KMS-11 (cell line): ENCODE measurements at regions not wholly inside any gene's neighbourhood (a gene's known extent, or its start where the extent isn't known, plus 50 kb on each side); places are given as distances from the start of the nearest gene placed in this dataset.

Experiments
- H2AFZ ChIP-seq: fragments of 200-600 bp; sonication (generic); 2 replicates; pipeline ENCODE4 v1.6.1; 2016; ENCODE audit warnings: antibody characterized with exemption, mixed run types, low read depth
- H3K27ac ChIP-seq: fragments of 200-600 bp; sonication (generic); 2 replicates; pipeline ENCODE4 v1.6.1; 2016; ENCODE audit warnings: mild to moderate bottlenecking, mixed run types
- H3K27me3 ChIP-seq: fragments of 200-600 bp; sonication (generic); 2 replicates; pipeline ENCODE4 v1.6.1; 2017; ENCODE audit warnings: mild to moderate bottlenecking, low read depth, mixed run types, moderate library complexity; ENCODE audit not compliant: insufficient read depth
- H3K36me3 ChIP-seq: fragments of 200-600 bp; sonication (generic); 2 replicates; pipeline ENCODE4 v1.6.1; 2017; ENCODE audit warnings: mild to moderate bottlenecking, mixed run types; ENCODE audit not compliant: insufficient read depth
- H3K4me1 ChIP-seq: fragments of 200-600 bp; sonication (generic); 2 replicates; pipeline ENCODE4 v1.6.1; 2016; ENCODE audit warnings: mild to moderate bottlenecking, low read depth, mixed run types; ENCODE audit not compliant: poor library complexity, severe bottlenecking
- H3K4me2 ChIP-seq: fragments of 200-600 bp; sonication (generic); 2 replicates; pipeline ENCODE4 v1.7.0; 2016; ENCODE audit warnings: mild to moderate bottlenecking, mixed run types
- H3K4me3 ChIP-seq: fragments of 200-600 bp; sonication (generic); IDR thresholded peaks from 2 replicates; pipeline ENCODE4 v1.6.1; 2017; ENCODE audit warnings: low read depth, low read length, mixed read lengths; ENCODE audit not compliant: insufficient read depth
- H3K79me2 ChIP-seq: fragments of 200-600 bp; sonication (generic); 2 replicates; pipeline ENCODE4 v1.6.1; 2016; ENCODE audit warnings: low read depth, mixed run types; ENCODE audit not compliant: insufficient read depth
- H3K9ac ChIP-seq: fragments of 200-600 bp; sonication (generic); 2 replicates; pipeline ENCODE4 v1.6.1; 2016; ENCODE audit warnings: mild to moderate bottlenecking, mixed run types
- H4K20me1 ChIP-seq: fragments of 200-600 bp; sonication (generic); 2 replicates; pipeline ENCODE4 v1.6.1; 2016; ENCODE audit warnings: mild to moderate bottlenecking, mixed run types; ENCODE audit not compliant: insufficient read depth
- TF ChIP-seq, protein P1 (sequence below): fragments of 200-600 bp; sonication (generic); conservative IDR thresholded peaks from 2 replicates; pipeline ENCODE4 v1.6.1; 2017; ENCODE audit warnings: low read depth, mild to moderate bottlenecking, antibody characterized with exemption, low read length, moderate library complexity, mixed read lengths

DNA sequence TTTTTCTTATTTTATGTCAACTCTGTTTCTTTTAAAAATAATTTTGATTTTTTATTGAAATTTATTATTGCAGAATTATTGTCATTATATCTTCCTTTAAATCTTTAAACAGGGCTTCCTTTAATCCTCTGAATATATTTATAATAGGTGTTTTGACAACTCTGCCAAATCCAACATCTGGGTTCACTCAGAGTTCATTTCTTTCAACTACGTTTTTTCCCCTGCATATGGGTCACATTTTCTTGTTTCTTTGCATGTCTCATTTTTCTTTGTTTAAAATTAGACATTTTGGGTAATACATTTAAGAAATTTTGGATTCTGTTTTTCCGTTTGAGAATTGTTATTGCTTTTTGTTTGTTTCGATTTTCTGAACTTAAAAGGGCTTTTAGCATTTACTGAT, 655.1 kb upstream of the CITED2 start:
- no peaks in the 10 kb centered on the region for H3K4me1 ChIP-seq
- TF ChIP-seq, protein P1, sequence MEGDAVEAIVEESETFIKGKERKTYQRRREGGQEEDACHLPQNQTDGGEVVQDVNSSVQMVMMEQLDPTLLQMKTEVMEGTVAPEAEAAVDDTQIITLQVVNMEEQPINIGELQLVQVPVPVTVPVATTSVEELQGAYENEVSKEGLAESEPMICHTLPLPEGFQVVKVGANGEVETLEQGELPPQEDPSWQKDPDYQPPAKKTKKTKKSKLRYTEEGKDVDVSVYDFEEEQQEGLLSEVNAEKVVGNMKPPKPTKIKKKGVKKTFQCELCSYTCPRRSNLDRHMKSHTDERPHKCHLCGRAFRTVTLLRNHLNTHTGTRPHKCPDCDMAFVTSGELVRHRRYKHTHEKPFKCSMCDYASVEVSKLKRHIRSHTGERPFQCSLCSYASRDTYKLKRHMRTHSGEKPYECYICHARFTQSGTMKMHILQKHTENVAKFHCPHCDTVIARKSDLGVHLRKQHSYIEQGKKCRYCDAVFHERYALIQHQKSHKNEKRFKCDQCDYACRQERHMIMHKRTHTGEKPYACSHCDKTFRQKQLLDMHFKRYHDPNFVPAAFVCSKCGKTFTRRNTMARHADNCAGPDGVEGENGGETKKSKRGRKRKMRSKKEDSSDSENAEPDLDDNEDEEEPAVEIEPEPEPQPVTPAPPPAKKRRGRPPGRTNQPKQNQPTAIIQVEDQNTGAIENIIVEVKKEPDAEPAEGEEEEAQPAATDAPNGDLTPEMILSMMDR, result no peak

DNA sequence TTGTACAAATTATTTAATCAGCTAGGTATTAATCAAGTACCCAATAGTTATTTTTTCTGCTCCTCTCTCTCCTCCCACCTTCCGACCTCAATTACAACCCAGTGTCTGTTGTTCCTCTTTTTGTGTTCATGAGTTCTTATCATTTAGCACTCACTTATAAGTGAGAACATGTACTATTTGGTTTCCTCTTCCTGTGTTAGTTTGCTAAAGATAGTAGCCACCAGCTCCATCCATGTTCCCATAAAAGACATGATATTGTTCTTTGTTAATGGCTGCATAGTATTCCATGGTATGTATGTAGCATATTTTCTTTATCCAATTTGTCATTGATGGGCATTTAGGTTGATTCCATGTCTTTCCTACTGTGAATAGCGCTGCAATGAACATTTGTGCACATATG, 652.8 kb upstream of the CITED2 start:
- H3K36me3 ChIP-seq, result no peaks in the 10 kb centered on the region
- no peak overlapping the region for H3K4me2 ChIP-seq
- no peaks in the 10 kb centered on the region for H3K4me1 ChIP-seq
- no peak overlapping the region for H3K4me3 ChIP-seq
- no peak overlapping the region for H3K27ac ChIP-seq
- no peaks in the 10 kb centered on the region for H4K20me1 ChIP-seq
- no peak overlapping the region for H2AFZ ChIP-seq
- no peaks in the 10 kb centered on the region for H3K27me3 ChIP-seq
- no peaks in the 10 kb centered on the region for H3K79me2 ChIP-seq
- TF ChIP-seq, protein P1, result no peak
- no peak overlapping the region for H3K9ac ChIP-seq

More for the DNA sequence above, 655.1 kb upstream of the CITED2 start:
- no peak overlapping the region for H3K4me2 ChIP-seq
- no peaks in the 10 kb centered on the region for H3K27me3 ChIP-seq
- H3K79me2 ChIP-seq, result no peaks in the 10 kb centered on the region
- no peaks in the 10 kb centered on the region for H4K20me1 ChIP-seq
- H3K36me3 ChIP-seq, result no peaks in the 10 kb centered on the region
- no peak overlapping the region for H3K9ac ChIP-seq
- no peak overlapping the region for H3K27ac ChIP-seq
- no peak overlapping the region for H3K4me3 ChIP-seq
- H2AFZ ChIP-seq, result no peak overlapping the region

DNA sequence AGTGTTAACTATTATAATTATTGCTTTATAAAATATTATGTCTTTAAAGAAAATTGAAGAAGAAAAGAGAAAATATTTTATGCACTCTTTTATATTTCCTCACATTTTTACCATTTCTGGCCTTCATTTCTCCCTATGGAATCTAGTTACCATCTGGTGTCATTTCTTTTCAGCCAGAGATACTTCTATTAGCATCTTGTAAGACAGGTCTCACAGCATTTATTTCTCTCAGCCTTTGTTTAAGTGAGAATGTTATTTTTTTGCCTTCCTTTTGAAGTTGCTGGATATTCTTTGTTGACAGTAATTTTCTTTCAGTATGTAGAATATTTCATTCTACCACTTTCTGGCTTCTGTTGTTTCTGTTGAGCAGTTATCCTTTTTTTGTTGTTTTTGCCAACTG, 652.1 kb upstream of the CITED2 start:
- Histone ChIP-seq H3K9ac (no peak overlapping the region), H3K27ac (no peak overlapping the region), H2AFZ (no peak overlapping the region), H3K36me3 (no peaks in the 10 kb centered on the region), H3K79me2 (no peaks in the 10 kb centered on the region), H4K20me1 (no peaks in the 10 kb centered on the region), H3K4me3 (no peak overlapping the region), H3K27me3 (no peaks in the 10 kb centered on the region), H3K4me2 (no peak overlapping the region), H3K4me1 (no peaks in the 10 kb centered on the region)
- TF ChIP-seq, protein P1, result no peak

DNA sequence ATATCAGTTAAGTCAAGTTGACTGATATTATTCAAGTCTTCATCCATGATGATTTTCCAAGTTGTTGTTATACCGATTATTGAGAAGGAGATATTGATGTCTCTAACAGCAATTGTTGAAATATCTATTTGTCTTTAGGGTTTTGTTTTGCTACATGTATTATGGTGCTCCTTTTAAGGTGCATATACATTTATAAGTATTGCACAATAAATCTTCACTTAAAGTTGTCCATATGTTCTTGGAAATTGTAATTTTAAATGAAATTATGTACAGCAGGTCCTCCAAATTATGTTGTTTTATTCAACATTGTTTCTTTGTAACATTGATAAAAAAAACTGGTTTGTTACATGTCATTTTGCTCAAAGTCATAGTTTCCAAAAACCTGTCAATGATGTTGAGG, 650.7 kb upstream of the CITED2 start:
- H2AFZ ChIP-seq, result no peak overlapping the region

More for the DNA sequence above, 650.7 kb upstream of the CITED2 start:
- no peaks in the 10 kb centered on the region for H3K4me1 ChIP-seq
- H4K20me1 ChIP-seq, result no peaks in the 10 kb centered on the region
- H3K27ac ChIP-seq, result no peak overlapping the region
- no peak overlapping the region for H3K4me2 ChIP-seq
- no peak overlapping the region for H3K9ac ChIP-seq
- TF ChIP-seq, protein P1, result no peak
- H3K36me3 ChIP-seq, result no peaks in the 10 kb centered on the region
- no peak overlapping the region for H3K4me3 ChIP-seq
- no peaks in the 10 kb centered on the region for H3K27me3 ChIP-seq
- H3K79me2 ChIP-seq, result no peaks in the 10 kb centered on the region
